ENCODE measurements at regions not wholly inside any gene's neighbourhood (a gene's known extent, or its start where the extent isn't known, plus 50 kb on each side); places are given as distances from the start of the nearest gene placed in this dataset.

DNA sequence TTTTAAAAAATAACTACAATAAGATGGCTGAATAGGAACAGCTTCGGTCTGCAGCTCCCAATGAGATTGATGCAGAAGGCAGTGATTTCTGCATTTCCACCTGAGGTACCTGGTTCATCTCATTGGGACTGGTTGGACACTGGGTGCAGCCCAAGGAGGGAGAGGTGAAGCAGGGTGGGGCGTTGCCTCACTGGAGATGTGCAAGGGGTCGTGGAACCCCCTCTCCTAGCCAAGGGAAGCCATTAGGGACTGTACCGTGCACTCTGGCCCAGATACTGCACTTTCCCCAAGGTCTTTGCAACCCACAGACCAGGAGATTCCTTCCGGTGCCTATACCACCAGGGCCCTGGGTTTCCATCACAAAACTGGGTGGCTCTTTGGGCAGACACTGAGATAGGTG is 640.1 kb downstream of the IQCM start:
- Mint-ChIP-seq H3K36me3 (ENCODE audit: low read depth) (no peaks in the 10 kb centered on the region), H3K4me1 (ENCODE audit: low read depth) (no peaks in the 10 kb centered on the region), H3K9me3 (peaks cover 13% of the 10 kb centered on the region), H3K4me3 (no peak overlapping the region), H3K27ac (no peak overlapping the region), H3K27me3 (no peaks in the 10 kb centered on the region)

- H3K36me3 Mint-ChIP-seq (ENCODE audit: low read depth): no peaks in the 10 kb centered on the region
- H3K4me1 Mint-ChIP-seq (ENCODE audit: low read depth): no peaks in the 10 kb centered on the region
- H3K4me3 Mint-ChIP-seq: no peak overlapping the region
- no peak overlapping the region for H3K27ac Mint-ChIP-seq
- H3K27me3 Mint-ChIP-seq: no peaks in the 10 kb centered on the region
- H3K9me3 Mint-ChIP-seq: peaks cover 8% of the 10 kb centered on the region
These were observed 642.2 kb downstream of the IQCM start for GRCh38 chr4:149173241-149174013.

DNA sequence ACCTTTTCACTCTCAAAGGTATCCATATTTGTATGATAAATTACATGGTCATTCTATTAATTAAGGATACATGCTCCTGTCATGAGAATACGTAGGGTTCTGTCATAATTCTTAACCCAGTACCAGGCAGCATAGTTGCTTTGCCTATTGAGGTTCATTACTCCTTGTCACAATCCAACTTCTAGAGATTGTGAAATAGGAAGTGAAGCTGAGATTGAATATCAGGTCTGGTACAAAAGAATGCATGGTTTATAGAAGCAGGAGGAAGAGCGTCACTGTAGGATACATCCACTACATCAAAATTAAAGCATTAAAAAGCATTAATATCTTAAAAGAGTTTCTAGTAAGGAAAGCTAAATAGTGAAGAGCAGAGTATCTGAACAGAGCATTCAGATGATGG is 647.0 kb downstream of the IQCM start:
- Mint-ChIP-seq H3K27ac (no peak overlapping the region), H3K27me3 (no peaks in the 10 kb centered on the region), H3K36me3 (ENCODE audit: low read depth) (no peaks in the 10 kb centered on the region), H3K4me3 (no peak overlapping the region), H3K4me1 (ENCODE audit: low read depth) (no peaks in the 10 kb centered on the region), H3K9me3 (no peaks in the 10 kb centered on the region)

- Mint-ChIP-seq H3K9me3 (no peaks in the 10 kb centered on the region), H3K4me1 (ENCODE audit: low read depth) (no peaks in the 10 kb centered on the region), H3K36me3 (ENCODE audit: low read depth) (no peaks in the 10 kb centered on the region)
These were observed 648.8 kb downstream of the IQCM start for GRCh38 chr4:149166876-149167275.

DNA sequence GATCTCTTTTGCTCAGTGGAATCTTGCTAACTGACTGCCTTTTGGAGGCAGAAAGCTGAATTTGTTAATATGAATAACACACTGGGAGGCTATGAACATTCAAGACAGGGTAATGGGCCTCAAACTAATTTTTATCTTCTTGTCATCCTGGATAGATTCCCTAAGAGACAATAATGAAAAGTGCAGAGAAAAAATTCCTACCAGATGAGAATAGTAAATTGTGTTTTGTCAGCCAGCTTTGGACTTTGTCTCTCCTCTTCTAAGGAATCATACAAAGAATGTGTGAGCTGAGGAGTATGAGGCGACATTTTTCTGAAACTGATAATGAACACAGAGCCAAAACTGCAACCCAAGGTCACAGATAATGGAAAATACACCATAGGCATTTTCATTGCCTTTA is 649.3 kb downstream of the IQCM start:
- no peaks in the 10 kb centered on the region for H3K27me3 Mint-ChIP-seq
- no peaks in the 10 kb centered on the region for H3K4me1 Mint-ChIP-seq (ENCODE audit: low read depth)
- no peaks in the 10 kb centered on the region for H3K9me3 Mint-ChIP-seq
- H3K4me3 Mint-ChIP-seq: no peak overlapping the region
- no peak overlapping the region for H3K27ac Mint-ChIP-seq
- H3K36me3 Mint-ChIP-seq (ENCODE audit: low read depth): no peaks in the 10 kb centered on the region

More at GRCh38 chr4:149166876-149167275, 648.8 kb downstream of the IQCM start:
- no peak overlapping the region for H3K4me3 Mint-ChIP-seq
- H3K27ac Mint-ChIP-seq: no peak overlapping the region
- no peaks in the 10 kb centered on the region for H3K27me3 Mint-ChIP-seq

DNA sequence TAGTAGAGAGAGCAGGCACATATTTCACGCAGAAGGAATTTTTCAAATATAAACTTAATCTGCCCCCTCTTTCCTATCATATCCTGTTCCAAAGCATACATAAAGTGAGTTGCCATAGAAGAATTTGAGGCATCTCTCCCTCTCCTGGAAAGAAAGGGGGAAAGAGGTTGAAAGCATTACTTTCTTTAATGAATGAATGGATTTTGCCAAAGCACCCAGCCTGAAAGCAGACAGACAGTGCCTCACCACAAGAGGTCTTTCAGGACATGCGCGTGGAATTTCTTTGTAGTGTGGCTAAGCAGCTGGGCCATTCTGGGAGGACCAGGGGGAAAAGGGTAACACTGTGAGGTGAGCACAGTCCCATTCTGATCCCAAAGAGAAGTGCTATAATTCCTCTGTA is 651.4 kb downstream of the IQCM start:
- H3K9me3 Mint-ChIP-seq: no peaks in the 10 kb centered on the region
- no peaks in the 10 kb centered on the region for H3K27me3 Mint-ChIP-seq
- no peak overlapping the region for H3K4me3 Mint-ChIP-seq
- no peaks in the 10 kb centered on the region for H3K4me1 Mint-ChIP-seq (ENCODE audit: low read depth)
- no peak overlapping the region for H3K27ac Mint-ChIP-seq
- H3K36me3 Mint-ChIP-seq (ENCODE audit: low read depth): no peaks in the 10 kb centered on the region

DNA sequence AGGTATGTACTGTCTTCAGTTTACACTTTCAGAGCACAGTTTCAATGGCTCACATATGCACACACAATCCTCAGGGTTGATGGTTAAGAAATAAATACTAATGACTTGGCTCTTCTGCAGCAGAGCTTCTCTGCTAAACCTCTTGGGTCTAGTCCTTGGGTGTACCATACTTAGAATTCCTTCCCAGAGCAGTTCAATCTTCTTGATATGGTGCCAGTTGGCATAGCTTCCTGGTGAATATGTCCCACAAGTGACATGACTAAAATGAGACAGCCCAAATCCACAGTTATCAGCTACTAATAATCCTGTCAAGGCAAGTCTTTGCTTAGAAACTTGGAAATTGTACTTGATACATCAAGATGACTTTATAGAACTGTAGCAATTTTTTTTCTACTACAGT is 654.4 kb downstream of the IQCM start:
- Mint-ChIP-seq H3K36me3 (ENCODE audit: low read depth) (no peaks in the 10 kb centered on the region), H3K27me3 (no peaks in the 10 kb centered on the region), H3K4me1 (ENCODE audit: low read depth) (no peaks in the 10 kb centered on the region), H3K27ac (no peak overlapping the region), H3K9me3 (no peaks in the 10 kb centered on the region), H3K4me3 (no peak overlapping the region)

DNA sequence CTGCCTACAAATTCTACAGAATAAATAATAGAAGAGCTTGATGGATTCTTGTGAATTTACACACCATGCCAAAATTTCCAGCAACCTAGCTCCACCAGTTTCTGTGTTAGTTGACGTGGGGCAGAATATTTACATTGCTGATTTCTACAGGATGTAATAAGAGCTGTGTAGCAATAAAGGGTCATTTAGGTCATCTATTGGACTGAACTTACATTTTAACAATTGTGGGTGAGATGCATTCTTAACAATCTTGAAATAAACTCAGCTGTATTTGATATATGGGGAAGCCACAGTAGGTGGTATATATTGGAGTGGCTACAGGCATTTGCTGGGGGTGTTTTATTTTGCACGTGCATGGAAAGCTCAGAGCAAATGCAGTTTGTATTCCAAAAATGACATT is 655.3 kb downstream of the IQCM start:
- H3K27me3 Mint-ChIP-seq: no peaks in the 10 kb centered on the region
- H3K4me3 Mint-ChIP-seq: no peak overlapping the region
- H3K9me3 Mint-ChIP-seq: peaks cover 3% of the 10 kb centered on the region
- no peaks in the 10 kb centered on the region for H3K4me1 Mint-ChIP-seq (ENCODE audit: low read depth)
- H3K27ac Mint-ChIP-seq: no peak overlapping the region
- H3K36me3 Mint-ChIP-seq (ENCODE audit: low read depth): no peaks in the 10 kb centered on the region

DNA sequence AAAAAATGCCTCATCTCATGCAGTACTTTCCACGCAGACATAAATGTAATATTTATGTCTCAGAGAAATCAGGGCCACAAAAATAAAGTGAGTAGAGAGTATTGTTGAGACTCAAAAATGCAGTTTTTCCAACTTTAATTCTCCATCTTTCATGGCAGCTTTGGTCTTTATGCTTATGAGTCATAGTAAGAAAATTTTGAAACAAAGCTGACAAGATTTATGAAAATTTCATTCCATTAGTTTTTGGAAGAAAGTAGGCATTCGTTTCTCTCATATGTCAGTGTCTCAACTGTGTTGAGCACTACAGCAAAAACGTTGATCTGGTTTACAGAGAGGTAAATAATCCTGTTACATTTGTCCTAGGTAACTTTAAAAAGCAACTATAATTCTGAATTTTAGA is 656.8 kb downstream of the IQCM start:
- H3K36me3 Mint-ChIP-seq (ENCODE audit: low read depth): no peaks in the 10 kb centered on the region
- H3K4me1 Mint-ChIP-seq (ENCODE audit: low read depth): no peaks in the 10 kb centered on the region
- H3K27me3 Mint-ChIP-seq: no peaks in the 10 kb centered on the region
- peaks cover 5% of the 10 kb centered on the region for H3K9me3 Mint-ChIP-seq
- H3K4me3 Mint-ChIP-seq: no peak overlapping the region
- no peak overlapping the region for H3K27ac Mint-ChIP-seq

DNA sequence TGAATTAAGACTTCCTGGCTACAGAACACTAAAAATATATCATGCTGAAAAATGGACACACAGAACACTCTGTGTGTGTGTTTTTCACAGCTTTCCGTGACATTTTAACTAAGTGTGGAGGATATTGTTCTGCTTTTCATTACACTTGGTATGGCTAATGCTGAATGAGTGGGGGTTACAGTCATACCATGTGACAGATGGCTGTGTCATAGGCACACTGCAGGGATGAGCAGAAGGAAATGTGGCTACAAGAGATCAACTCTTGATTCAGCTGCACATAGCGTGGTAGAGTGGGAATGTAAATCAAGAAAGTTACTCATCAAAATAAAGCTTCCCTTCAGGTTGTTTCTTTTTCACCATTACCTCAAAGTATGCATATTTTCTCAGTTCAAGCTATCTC is 669.8 kb downstream of the IQCM start:
- Mint-ChIP-seq H3K4me3 (no peak overlapping the region), H3K36me3 (ENCODE audit: low read depth) (no peaks in the 10 kb centered on the region), H3K27me3 (peaks cover 10% of the 10 kb centered on the region), H3K4me1 (ENCODE audit: low read depth) (no peaks in the 10 kb centered on the region), H3K9me3 (peaks cover 4% of the 10 kb centered on the region), H3K27ac (no peak overlapping the region)

DNA sequence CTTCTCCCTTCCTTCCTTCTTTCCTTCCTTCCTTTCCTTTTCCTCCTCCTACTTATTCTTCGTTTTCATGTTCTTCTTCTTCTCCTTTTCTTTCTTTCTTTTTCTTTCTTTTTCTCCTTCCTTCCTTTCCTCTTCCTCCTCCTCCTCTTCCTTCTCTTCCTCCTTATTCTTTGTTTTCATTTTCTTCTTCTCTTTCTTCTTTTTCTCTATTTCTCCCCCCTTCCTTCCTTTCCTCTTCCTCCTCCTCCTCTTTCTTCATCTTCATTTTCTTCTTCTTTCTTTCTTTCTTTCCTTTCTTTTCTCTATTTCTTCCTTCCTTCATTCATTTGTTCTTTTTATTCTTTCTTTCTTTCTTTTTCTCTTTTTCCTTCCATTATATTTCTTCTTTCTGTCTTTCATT is 671.6 kb downstream of the IQCM start:
- Mint-ChIP-seq H3K27ac (no peak overlapping the region), H3K27me3 (peaks cover 10% of the 10 kb centered on the region)

GRCh38 chr4:149141391-149141790 is 674.3 kb downstream of the IQCM start:
- Mint-ChIP-seq H3K27ac (no peak overlapping the region), H3K27me3 (peaks cover 10% of the 10 kb centered on the region), H3K36me3 (ENCODE audit: low read depth) (no peaks in the 10 kb centered on the region), H3K4me3 (no peak overlapping the region), H3K9me3 (peaks cover 4% of the 10 kb centered on the region), H3K4me1 (ENCODE audit: low read depth) (no peaks in the 10 kb centered on the region)

More for the DNA sequence above, 671.6 kb downstream of the IQCM start:
- Mint-ChIP-seq H3K36me3 (ENCODE audit: low read depth) (no peaks in the 10 kb centered on the region), H3K9me3 (peaks cover 4% of the 10 kb centered on the region), H3K4me3 (no peak overlapping the region), H3K4me1 (ENCODE audit: low read depth) (no peaks in the 10 kb centered on the region)

DNA sequence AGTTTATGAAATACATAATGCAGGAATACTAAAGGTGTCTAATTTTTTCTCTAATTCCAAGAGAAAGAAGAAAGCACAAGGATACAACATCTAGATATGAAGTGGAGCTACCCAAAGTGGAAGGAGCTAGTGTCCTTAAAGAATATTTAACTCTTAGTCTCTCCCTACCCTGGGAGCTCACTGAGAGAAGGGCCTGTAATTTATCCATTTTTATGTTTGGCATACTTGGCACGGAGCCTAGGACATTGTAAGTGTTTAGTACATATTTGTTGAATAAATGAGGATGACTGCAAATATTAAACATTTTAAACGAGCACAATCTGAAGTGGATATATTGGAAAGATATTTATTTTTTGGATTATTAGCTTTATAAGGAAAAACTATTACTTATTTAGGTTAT is 674.8 kb downstream of the IQCM start:
- no peaks in the 10 kb centered on the region for H3K36me3 Mint-ChIP-seq (ENCODE audit: low read depth)
- H3K9me3 Mint-ChIP-seq: peaks cover 4% of the 10 kb centered on the region
- H3K4me3 Mint-ChIP-seq: no peak overlapping the region
- H3K27me3 Mint-ChIP-seq: peaks cover 7% of the 10 kb centered on the region
- H3K27ac Mint-ChIP-seq: no peak overlapping the region
- H3K4me1 Mint-ChIP-seq (ENCODE audit: low read depth): no peaks in the 10 kb centered on the region

- Mint-ChIP-seq H3K4me1 (ENCODE audit: low read depth) (no peaks in the 10 kb centered on the region), H3K27ac (no peak overlapping the region), H3K36me3 (ENCODE audit: low read depth) (no peaks in the 10 kb centered on the region), H3K4me3 (no peak overlapping the region), H3K9me3 (peaks cover 7% of the 10 kb centered on the region), H3K27me3 (no peaks in the 10 kb centered on the region)
These were observed 678.6 kb downstream of the IQCM start for GRCh38 chr4:149136951-149137620.

GRCh38 chr4:149135062-149135461 is 680.6 kb downstream of the IQCM start:
- Mint-ChIP-seq H3K4me1 (ENCODE audit: low read depth) (no peaks in the 10 kb centered on the region), H3K27ac (no peak overlapping the region), H3K9me3 (peaks cover 7% of the 10 kb centered on the region), H3K4me3 (no peak overlapping the region), H3K27me3 (no peaks in the 10 kb centered on the region), H3K36me3 (ENCODE audit: low read depth) (no peaks in the 10 kb centered on the region)

- Mint-ChIP-seq H3K4me1 (ENCODE audit: low read depth) (no peaks in the 10 kb centered on the region), H3K36me3 (ENCODE audit: low read depth) (no peaks in the 10 kb centered on the region), H3K27me3 (peaks cover 3% of the 10 kb centered on the region), H3K27ac (no peak overlapping the region), H3K4me3 (no peak overlapping the region), H3K9me3 (no peaks in the 10 kb centered on the region)
These were observed 678.8 kb upstream of the NR3C2 start for GRCh38 chr4:149121023-149121404.
